CD4-positive, alpha-beta T cell treated with Interferon alpha-2 for 1 hour (primary cell): ENCODE measurements at regions not wholly inside any gene's neighbourhood (a gene's known extent, or its start where the extent isn't known, plus 50 kb on each side); places are given as distances from the start of the nearest gene placed in this dataset.
"Not testable (repeated sequence)": the region's sequence is repeated elsewhere in the genome, so short reads cannot be mapped to it uniquely, and the experiment has no call there.

Experiments
- DNase-seq, 2 donors: peaks; one replicate each; pipeline ENCODE4 v3.0.0-alpha.2; 2020 to 2022

DNA sequence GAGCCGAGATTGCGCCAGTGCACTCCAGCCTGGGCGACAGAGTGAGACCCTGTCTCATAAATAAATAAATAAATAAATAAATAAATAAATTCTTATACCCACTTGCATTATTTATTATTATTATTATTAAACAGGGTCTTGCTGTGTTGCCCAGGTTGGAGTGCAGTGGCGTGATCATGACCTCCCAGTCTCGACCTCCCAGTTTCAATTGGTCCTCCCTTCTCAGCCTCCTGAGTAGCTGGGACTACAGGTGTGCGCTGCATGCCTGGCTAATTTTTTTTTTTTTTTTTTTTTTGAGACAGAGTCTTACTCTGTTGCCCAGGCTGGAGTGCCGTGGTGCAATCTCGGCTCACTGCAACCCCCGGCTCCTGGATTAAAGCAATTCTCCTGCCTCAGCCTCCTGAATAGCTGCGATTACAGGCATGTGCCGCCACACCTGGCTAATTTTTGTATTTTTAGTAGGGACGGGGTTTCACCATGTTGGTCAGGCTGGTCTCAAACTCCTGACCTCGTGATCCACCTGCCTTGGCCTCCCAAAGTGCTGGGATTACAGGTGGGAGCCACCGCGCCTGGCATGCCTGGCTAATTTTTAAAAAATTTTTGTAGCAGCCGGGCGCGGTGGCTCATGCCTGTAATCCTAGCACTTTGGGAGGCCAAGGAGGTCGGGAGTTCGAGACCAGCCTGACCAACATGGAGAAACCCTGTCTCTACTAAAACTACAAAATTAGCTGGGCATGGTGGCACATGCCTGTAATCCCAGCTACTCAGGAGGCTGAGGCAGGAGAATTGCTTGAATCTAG lies 150.2 kb downstream of the SEC14L1 start:
- not testable (repeated sequence) for DNase-seq

DNA sequence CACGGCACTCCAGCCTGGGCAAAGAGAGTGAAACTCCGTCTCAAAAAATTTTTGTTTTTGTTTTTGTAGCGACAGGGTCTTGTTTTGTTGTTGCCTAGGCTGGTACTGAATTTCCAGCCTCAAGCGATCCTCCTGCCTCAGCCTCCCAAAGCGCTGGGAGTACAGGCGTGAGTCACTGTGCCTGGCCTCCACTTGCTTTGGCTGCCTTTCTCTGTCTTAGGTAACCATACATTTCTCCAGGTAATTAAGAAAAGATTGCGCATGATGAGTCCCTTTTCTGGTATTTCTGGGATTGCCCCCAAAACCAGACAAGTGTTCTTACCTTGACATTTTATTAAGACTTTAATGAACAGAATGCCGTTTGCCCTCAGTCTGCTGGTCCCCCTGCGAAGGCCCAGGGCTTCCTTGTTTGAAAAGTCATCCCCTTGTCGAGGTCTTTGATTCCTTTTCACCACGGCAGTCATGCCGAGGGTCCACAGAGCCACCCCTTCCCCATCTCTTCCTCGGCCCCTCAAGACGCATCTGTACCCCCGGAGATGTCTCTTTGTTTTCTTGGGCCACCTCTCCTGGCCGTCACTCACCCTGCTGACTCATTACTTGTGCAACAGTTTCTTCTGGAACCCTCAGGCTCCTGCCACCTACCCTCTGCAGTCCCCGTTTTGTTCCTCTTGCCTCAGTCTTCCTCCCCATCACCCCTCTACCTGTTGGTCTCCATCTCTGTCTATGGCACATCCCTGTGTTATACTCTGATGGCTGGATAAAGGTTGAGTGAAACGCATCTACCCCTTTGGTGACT lies 151.0 kb downstream of the SEC14L1 start:
- DNase-seq: no peak

DNA sequence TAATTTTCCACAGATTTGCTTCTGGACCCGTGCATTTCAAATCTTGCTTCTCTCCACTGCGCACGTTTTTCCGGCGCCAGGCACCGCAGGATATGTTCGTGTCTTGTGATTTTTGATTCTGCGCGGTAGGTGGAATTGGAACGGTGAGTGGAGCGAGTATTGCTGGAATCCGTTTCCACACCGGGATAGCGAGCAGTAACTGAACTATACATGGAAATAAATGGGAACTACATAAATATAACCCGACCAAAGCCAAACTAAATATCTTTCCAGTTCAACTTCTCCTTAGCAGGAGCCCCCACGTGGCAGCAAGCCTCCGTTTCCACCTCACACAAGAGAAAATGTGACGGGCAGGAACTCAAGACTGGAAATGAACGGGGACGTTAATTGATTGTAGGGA lies 154.0 kb downstream of the SEC14L1 start:
- no peak for DNase-seq

DNA sequence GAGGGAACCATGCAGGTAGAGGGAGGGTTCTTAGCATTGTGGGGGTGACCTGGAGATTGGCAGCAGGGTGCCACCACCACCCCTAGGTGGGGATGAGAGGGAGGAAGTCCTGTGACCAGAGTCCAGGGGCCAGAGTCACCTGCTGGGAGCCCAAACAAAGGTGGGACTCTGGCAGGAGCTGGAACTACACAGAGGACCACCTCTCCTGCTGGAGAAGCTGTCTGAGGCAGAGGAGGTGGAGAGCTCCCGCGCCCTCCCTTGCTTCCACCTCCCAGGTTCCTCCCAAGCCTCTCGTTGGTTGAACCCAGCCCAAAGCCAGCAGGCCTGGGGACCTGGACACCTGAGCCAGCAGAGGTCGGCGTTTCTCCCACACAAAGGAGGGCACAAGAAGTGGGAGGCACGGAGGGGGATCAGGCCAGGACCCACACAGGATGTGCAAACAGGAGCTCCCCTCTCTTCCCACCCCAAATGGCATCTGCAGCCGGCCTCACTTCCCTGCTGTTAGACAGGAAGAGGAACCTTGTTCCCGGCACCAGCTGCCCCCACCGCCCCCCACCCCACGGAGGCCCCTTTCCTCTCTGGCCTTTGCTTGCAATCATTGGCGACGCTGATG lies 154.6 kb downstream of the SEC14L1 start:
- no peak for DNase-seq

DNA sequence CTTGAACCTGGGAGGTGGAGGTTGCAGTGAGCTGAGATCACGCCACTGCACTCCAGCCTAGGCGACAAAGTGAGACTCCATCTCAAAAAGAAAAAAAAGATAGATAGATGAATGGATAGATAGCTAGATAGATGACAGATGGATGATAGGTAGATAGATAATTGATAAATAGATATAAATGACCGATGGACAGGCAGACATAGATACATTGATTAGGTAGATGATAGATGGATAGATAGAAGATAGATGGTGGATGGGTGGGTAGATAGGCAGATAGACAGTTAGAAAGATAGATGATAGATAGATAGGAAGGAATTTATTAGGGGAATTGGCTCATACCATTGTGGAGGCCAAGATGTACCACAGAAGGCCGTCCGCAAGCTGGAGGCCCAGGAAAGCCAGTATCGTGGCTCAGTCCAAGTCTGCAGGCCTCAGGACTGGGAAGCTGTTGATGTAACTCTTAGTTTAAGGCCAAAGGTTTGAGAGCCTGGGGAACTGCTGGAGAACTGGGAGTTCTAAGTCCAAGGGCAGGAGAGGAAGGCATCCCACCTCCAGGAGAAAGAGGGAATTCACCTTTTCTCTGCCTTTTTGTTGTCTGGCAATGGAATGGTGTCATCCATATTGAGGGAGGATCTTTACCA lies 156.1 kb downstream of the SEC14L1 start:
- DNase-seq: no peak

DNA sequence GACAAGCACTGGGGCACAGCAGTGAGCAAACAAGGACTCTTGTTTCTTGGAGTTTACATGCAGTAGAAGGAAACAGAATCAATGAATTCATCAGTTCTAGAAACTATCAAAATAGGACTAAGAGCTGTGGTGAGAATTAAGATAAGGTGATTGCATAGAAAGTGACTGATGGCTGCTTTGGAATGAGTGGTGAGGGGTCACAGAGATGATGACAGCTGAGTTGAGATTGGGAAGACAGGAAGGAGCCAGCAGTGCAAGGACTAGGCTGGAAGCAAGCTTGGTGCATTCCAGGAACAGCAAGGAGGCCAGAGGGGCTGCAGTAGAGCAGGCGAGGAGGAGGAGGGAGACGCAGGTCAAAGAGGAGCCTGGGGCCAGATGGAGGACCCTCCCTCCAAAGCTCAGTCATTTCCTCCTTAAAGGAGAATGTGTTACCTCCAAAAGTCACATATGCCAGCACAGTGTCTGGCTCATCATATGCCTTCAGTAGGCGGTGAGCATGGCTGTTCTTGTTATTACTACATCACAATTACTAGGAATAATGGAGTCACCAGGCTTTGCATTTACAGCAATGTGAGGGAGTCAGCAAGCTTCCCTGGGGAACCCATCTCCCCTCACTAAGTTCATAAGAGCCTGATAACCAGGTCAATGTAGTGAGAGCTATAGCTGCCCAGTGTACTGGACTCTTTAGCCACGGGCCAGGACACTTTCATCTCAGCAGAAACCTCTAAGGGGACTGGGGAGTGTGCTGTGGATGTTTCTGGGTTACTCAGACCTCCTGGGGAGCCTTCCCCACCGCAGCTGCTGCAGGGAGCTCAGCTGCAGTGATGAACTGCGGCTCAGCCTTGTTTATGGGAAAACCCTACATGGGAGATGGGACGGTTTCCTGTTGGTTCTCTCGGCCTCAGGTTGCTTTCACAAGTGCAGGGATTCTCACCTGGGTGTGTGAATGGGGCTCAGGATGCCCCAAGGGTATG lies 157.2 kb downstream of the SEC14L1 start:
- no peak for DNase-seq

DNA sequence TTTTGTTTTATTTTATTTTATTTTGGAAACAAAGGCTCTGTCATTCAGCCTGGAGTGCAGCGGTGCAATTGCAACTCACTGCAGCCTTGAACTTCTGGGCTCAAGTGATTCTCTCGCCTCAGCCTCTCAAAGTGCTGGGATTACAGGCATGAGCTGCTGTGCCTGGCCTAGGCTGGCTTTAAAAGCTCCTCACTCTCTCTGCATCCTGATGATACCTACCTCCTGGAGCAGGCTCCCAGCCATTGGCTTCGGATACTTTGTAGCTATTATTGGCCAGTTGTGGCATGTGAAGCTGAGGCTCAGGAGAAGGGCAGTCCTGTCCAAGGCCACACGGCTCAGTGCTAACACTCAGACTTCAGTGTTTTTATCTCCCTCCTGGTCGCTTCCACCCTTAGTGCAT lies 158.0 kb downstream of the SEC14L1 start:
- no peak for DNase-seq

DNA sequence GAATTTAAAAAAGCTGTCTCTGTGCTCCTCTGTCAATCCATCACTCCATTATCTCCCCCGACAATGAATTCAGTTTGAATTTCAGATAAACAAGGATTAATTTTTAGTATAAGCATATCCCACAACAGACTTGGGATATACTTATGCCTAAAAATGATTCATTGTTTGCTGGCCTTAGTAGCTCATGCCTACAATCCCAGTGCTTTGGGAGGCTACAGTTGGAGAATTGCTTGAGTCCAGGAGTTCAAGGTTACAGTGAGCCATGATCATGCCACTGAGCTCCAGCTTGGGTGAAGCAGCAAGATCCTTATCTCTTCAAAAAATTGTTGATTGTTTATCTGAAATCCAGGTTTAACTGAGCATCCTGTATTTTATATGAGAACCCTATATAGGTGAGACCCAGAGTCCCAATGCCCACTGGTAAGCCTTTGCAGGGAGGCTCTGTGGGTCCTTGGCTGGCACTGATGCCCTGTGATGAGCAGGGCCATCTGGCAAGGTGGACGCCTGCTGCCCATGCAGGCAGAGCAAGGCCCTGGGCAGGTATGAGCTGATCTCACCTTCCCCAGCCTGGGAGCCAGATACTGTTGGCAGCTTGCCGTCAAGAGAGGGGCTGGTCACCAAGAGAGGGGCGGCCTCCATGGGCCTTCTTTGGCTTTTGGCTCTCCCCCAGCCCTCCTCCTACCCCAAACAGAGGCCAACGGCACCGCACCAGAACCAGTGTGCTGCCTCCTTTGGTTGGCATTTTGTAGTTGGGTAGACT lies 158.7 kb downstream of the SEC14L1 start:
- DNase-seq: no peak

DNA sequence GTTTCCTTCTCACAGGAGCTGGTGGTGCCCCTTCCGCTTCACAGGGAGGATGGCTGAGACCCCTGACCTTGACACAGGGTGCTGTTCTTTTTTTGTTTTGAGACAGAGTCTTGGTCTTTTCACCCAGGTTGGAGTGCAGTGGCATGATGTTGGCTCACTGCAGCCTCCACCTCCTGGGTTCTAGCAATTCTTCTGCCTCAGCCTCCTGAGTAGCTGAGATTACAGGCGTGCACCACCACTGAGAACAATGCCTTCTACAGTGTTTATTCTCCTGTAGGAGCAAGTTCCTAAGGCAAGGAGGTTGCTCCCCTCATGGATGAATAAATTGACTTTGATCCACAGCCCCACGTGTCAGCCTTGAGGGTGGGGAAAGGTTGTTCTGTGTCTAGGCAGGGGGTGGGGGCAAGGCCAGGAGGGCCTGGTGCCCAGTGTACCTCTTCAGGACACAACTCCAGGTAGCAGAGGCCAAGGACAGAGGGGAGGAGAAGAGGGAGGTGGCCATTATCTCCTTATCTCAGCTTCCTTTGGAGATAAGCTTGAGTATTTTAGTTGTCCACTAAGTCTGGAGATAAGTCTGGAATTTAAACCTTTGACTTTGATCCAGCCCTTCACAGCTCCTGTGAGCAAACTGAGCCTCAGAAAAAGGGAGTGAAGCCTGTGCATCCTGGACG lies 159.4 kb downstream of the SEC14L1 start:
- DNase-seq: no peak

DNA sequence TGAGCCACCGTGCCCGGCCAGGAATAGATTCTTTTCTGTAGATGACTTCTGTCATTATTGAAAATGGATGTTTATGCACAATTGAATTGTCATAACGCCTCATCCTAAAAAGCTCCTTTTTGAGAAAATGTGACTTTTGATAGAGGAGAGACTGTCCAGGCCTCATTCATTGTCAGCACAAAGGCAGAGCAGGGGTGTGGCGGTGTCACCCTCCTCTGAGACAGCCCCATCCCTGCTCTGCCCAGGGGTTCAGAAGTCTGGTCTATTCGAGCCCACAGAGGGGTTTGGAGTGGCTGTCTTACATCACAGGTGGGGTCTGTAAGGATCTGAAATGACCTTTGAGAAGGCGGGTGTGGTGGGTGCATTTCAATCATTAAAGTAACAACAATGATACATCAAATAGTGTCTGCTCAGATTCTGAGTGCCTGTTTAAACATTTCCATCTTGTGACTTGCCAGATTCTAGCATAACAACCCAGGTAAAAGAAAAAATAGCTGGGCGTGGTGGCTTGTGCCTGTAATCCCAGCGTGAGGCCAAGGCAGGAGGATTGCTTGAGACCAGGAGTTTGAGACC lies 161.0 kb downstream of the SEC14L1 start:
- DNase-seq: no peak

DNA sequence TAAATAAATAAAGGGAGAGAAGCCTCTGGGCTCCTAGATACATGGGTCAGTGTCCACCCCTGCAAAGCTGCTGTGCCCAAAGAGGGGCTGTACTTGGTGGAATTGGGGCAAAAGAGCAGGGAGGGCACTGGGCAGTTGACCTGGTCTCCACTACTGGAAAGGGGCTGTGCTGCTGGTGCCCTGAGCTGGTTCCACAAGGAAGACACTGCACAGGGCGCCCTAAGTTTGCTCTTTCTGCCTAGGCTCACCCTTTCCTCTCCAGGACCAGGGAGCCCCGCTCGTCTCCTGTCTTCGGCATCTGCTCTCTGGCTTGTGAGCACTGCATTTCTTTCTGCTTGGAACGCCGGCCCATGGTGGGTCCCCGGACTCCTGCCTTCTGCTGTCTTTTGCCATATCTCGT lies 161.9 kb downstream of the SEC14L1 start:
- DNase-seq: no peak

DNA sequence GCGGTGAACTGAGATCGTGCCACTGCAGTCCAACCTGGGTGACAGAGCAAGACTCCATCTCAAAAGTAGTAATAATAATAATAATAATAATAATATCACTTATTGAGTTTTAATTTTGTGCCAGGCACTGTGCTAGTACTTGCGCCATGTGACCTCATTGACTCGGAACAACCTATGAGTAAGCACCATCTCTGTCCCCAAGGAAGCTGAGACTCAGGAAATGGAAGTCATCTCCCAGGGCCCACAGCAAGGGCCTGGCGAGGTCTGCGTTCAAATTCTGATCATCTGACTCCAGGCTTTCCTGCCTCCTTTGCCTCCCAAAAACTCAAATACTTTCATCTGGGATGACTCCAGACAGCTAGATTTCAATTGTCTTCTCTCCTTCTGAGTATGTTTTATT lies 162.9 kb downstream of the SEC14L1 start:
- no peak for DNase-seq

DNA sequence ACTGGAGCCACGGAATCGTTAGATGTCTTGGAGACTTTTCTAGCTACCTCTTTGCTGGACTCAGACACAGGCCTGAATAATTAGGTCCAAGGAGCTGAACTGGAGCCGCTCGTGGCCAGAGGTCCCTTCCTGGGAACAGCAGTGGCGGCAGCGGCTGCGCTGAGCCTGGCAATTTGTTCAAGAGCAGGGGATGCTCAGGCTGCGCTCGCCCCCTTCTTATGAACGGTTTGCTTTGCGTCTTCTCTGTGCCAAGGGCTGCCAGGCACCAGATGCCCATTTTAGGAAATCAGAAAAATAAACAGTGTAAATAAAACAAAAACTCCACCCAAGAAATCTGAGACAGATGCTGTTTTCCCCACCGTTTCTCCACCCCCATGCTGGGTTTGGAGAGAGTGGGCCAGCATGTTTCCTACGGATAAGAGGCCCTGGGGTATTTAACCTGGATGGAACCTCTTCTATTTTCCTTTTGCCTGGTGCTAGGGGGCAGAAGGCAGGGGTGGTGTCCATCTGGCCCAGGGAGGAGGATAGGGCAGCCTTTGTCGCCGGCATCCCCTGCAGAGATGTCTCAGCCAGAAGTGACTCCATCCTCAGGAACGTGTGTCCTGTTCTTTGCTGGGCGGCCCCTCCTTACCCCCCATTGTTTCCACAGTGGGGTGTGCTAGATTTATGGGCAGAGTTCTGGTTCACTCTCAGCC lies 163.4 kb downstream of the SEC14L1 start:
- no peak for DNase-seq

DNA sequence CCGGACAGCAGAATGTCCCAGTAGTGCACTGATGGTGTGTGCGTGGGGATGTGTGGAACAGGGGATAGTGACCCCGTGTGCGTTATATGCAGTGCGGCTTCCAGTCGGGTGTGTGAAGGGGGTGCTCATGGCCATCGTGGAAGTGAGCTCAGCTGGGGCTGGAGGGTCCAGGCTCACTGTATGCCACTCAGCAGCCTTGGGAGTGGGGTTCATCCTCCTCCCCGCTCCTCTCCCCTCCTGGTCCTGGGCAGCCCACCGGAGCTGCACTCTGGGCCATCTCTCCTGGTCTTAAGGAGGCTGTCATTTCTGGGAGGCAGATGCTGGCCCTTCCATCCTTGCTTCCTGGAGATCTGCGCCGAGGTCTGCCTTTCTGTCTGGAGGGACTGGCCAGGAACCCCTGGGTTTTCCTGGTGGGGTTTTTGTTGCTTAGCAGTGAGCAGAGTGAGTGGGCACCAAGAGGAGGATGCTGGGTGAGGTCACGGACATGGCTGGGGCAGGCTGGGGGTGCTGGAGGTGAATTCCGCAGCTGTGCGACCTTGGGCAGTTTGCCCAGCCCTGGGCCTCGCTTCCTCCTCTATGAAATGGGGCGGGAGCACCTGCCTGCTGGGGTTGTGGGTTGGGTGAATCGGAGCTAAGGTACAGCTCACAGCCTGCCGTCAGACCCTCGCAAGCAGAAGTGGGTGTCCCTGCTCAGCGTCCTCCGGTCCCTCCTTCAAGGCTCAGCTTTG lies 164.1 kb downstream of the SEC14L1 start:
- no peak for DNase-seq

DNA sequence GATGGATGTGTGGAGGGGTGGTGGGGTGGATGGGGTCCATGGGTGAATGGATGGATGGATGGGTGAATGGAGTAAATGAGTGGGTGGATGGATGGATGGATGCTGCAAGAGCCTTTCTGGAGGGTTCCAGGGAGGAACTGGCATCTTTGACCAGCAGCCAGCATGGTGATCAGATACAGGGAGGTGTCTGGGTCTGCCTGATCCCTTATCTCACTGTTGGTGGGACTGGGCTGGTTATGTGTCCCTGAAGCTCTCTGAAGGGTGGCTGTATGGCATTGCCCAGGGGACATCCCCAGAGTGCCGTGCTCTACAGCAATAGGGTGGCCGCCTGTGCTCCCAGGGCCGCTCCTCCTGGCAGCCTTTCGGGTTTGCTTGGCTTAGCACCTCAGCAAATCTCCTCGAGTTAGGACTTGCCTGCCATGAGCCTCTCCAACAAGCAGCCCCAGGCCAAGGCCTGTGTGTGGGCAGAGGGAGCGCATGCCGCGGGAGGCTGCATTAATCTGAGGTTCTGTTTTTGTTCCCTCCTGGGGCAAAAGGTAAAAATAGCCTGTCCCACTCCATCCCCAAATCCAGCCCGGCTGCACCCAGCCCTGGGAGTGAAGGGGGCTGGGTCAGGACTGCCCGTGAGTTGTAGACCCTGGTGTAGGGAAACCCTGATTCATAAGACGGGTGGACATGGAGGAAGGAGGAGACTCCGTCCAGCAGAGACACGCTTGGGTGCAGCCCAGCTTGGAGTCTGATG lies 165.4 kb downstream of the SEC14L1 start:
- DNase-seq: no peak

DNA sequence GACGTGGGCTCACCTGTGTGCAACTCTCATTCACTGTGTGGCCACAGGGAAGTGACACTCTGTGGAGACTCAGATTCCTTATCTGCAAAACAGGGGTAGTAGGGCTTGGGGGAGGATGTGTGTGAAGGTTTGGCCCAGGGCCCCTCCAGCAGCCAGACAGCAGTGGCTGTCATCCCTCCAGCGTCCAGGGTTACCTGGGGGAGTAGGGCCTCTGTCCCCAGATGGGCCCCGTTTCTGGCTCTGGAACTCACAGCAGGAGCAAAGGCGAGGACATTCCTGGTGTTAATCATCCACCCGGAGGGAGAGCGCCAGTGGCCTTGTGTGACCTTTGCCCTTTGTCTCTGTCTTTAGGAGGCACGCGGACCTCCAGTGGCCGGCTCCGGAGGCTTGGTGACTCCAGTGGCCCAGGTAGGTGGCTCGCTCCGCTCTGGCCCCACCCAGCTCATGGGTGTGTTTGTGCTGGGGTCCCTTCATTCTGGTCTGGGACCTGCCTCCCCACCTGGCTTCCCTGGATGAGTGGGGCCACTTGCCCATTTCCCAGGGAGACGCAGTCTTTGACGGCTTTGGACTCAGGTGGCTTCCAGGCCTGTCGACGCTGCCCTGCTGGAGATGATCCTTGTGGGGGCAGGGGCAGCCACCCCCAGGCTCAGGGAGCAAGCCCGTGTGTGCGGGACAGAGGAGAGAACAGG lies 166.2 kb downstream of the SEC14L1 start:
- DNase-seq: no peak

DNA sequence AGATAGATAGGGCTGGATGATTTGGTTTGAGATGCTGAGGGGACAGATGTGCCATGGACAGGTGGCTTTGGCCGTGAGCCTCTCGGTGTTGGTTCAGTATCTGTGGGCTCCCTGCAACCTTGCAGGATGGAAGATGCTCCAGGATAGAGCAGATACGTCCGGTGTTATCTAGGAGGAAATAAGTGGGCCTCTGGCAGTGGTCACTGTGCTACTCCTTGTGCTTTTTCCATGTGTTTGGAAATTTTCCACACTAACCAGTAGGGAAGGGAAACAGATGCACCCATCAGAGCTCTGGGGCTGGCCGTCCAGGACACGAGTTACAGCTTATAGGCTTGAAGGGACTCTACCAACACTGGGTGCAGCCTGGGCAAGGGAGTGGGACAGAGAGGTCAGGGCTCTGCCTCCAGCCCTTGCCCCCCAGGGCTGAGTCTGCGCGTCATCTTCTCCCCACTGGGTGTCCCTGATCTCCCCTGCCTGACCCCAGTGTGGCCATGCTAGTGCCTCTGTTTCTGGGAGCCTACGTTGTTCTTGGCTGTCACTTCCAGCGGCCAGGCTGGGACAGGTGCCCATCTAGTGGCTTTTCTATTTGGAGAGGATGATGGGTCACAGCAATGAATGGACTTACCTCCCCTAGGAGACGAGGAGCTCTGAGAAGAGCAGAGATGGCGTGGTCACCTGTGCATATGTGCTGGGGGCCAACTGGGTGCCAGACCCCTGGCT lies 166.9 kb downstream of the SEC14L1 start:
- no peak for DNase-seq
